ENCODE measurements at regions not wholly inside any gene's neighbourhood (a gene's known extent, or its start where the extent isn't known, plus 50 kb on each side); places are given as distances from the start of the nearest gene placed in this dataset.
"Not testable (repeated sequence)": the region's sequence is repeated elsewhere in the genome, so short reads cannot be mapped to it uniquely, and the experiment has no call there.

DNA sequence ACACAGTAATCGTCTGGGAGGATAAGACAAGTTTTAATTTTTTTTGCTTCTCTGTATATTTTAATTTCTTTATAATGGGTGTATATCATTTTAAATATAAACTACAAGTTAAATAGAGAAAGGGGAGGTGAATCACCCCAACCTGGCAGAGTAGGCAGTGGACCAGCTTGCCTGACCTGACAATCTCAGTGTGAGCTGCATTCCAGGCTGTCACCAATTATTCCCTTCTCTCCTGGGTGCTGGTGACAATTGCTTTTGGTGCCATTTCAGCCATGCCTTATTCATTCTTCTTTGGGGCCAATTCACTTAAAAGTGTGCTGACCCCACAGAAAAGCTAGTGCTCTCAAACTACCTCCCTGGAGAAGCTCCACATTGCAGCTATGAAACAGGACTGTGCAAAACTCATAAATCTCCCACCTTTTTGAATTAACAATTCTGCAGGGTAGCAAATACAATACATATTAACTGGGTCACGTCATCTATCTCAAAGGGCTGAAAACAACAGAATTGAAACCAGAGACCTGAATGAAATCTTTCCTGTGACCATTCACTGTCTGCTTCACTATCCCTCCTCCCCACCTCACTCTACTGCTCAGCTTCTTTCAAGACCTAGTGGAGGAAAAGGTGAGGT is 359.0 kb downstream of the HS3ST1 start:
- Histone ChIP-seq H3K27ac (no peak overlapping the region), H3K9me3 (no peaks in the 10 kb centered on the region), H3K4me3 (no peak overlapping the region), H3K27me3 (no peaks in the 10 kb centered on the region), H3K36me3 (no peaks in the 10 kb centered on the region), H3K4me1 (no peaks in the 10 kb centered on the region)
- intact Hi-C loops (cut with DNase I), result no loop called here
- no peak for DNase-seq (ENCODE audit: extremely low spot score in 2 of 2)
- TF ChIP-seq, protein P1, sequence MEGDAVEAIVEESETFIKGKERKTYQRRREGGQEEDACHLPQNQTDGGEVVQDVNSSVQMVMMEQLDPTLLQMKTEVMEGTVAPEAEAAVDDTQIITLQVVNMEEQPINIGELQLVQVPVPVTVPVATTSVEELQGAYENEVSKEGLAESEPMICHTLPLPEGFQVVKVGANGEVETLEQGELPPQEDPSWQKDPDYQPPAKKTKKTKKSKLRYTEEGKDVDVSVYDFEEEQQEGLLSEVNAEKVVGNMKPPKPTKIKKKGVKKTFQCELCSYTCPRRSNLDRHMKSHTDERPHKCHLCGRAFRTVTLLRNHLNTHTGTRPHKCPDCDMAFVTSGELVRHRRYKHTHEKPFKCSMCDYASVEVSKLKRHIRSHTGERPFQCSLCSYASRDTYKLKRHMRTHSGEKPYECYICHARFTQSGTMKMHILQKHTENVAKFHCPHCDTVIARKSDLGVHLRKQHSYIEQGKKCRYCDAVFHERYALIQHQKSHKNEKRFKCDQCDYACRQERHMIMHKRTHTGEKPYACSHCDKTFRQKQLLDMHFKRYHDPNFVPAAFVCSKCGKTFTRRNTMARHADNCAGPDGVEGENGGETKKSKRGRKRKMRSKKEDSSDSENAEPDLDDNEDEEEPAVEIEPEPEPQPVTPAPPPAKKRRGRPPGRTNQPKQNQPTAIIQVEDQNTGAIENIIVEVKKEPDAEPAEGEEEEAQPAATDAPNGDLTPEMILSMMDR (IDR thresholded peaks at IDR 0.05), result no peak
- TF ChIP-seq POLR2AphosphoS5 (IDR thresholded peaks at IDR 0.05; ENCODE audit: insufficient read depth in 1 of 2, low read depth in 1 of 2), result no peak
- TF ChIP-seq POLR2A (IDR thresholded peaks at IDR 0.05), result no peak

DNA sequence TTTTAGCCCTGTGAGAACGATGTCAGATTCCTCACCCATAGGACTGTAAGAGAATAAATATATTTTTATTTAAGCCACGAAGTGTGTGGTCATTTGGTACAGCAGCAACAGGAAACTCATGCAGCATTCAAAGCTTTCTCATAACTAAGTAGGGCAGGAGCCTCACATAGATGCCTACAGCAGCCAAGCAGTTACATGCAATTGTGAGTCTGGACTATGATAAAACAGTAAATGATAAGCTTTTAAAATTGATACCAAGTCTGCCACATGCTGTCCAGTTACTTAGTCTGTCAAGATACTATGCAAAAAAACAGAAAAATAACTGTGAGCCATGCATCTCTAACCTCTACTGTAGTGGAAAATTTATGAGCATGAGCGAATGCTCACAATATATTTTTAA is 359.6 kb downstream of the HS3ST1 start:
- H3K4me1 ChIP-seq, result no peaks in the 10 kb centered on the region
- intact Hi-C loops (cut with DNase I), result no loop called here
- TF ChIP-seq POLR2AphosphoS5 (IDR thresholded peaks at IDR 0.05; ENCODE audit: insufficient read depth in 1 of 2, low read depth in 1 of 2), result no peak
- no peak for TF ChIP-seq POLR2A (IDR thresholded peaks at IDR 0.05)
- no peaks in the 10 kb centered on the region for H3K36me3 ChIP-seq
- no peaks in the 10 kb centered on the region for H3K27me3 ChIP-seq
- no peak for DNase-seq (ENCODE audit: extremely low spot score in 2 of 2)
- no peaks in the 10 kb centered on the region for H3K9me3 ChIP-seq
- no peak overlapping the region for H3K4me3 ChIP-seq
- no peak overlapping the region for H3K27ac ChIP-seq

DNA sequence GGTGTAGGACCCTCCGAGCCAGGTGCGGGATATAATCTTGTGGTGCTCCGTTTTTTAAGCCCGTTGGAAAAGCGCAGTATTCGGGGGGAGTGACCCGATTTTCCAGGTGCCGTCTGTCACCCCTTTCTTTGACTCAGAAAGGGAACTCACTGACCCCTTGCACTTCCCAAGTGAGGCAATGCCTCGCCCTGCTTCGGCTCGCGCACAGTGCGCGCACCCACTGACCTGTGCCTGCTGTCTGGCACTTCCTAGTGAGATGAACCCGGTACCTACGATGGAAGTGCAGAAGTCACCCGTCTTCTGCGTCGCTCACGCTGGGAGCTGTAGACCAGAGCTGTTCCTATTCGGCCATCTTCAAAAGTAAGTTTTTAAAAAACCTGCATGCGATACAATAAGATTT is 362.1 kb downstream of the HS3ST1 start:
- H3K27me3 ChIP-seq; H3K4me3 ChIP-seq; H3K4me1 ChIP-seq; H3K9me3 ChIP-seq; H3K27ac ChIP-seq; intact Hi-C loops (cut with DNase I); DNase-seq (ENCODE audit: extremely low spot score in 2 of 2); H3K36me3 ChIP-seq: not testable (repeated sequence)

DNA sequence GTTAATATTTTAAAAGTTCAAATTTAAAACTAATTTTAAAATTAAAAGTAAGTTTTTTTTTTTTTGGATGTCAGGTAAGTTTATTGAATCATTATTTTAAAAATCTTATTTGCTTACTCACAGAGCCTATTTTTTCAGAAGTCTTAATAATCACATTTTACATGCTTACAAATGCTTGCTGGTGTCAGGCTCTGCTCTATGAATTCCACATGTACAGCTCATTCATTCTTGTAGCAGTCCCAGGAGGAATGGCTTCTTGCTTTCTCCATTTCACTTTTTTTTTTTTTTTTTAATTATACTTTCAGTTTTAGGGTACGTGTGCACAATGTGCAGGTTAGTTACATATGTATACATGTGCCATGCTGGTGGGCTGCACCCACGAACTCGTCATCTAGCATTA is 368.1 kb downstream of the HS3ST1 start:
- H3K27ac ChIP-seq; DNase-seq (ENCODE audit: extremely low spot score in 2 of 2); H3K36me3 ChIP-seq; H3K4me3 ChIP-seq; H3K9me3 ChIP-seq; H3K27me3 ChIP-seq; intact Hi-C loops (cut with DNase I); H3K4me1 ChIP-seq: not testable (repeated sequence)

DNA sequence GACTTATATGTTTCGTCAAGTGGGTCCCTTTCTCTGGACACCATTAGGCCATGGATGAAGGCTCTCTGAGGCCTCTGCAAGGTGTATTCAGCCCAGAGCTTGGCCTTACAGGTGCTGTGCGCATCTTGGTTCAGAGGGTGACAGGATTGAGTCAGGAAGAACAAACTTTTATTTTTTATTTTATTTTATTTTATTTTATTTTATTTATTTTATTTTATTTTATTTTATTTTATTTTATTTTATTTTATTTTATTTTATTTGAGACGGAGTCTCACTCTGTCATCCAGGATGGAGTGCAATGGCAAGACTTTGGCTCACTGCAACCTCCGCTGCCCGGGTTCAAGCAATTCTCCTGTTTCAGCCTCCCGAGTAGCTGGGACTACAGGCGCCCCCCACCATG is 370.4 kb upstream of the CLNK start:
- H3K4me3 ChIP-seq; H3K36me3 ChIP-seq; H3K27ac ChIP-seq; DNase-seq (ENCODE audit: extremely low spot score in 2 of 2); intact Hi-C loops (cut with DNase I); H3K9me3 ChIP-seq; H3K4me1 ChIP-seq; H3K27me3 ChIP-seq: not testable (repeated sequence)

DNA sequence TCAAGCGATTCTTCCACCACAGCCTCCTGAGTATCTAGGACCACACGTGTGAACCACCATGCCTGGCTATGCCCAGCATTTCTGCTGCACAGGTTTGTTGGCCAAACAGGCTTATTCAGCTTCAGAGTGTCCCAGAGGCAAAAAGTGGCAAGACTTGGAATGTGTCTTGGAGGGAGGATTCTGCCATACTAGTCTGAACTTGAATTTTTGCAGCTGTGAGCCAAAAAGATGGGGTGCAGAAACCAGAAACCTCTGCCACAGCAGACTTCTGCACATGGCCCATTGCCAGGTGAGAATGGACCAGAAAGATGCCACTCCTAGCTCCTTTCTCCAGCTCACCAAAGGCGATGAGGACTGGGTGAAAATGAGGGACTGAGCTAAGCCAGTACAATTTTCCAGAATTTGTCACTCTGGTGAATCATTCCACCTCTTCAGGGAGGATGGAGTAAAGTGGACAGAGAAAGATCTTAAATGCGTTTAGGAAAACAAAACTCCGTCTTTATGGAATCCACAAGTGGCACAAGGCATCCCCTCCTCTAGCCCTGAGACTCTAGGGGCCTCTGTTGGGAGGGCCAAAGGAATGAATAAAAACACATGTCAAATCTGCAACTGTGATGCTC is 369.1 kb upstream of the CLNK start:
- Histone ChIP-seq H3K27ac (no peak overlapping the region), H3K4me3 (no peak overlapping the region), H3K9me3 (no peaks in the 10 kb centered on the region), H3K36me3 (no peaks in the 10 kb centered on the region), H3K4me1 (no peaks in the 10 kb centered on the region), H3K27me3 (no peaks in the 10 kb centered on the region)
- TF ChIP-seq POLR2A (IDR thresholded peaks at IDR 0.05), result no peak
- TF ChIP-seq, protein P1 (IDR thresholded peaks at IDR 0.05), result no peak
- TF ChIP-seq POLR2AphosphoS5 (IDR thresholded peaks at IDR 0.05; ENCODE audit: insufficient read depth in 1 of 2, low read depth in 1 of 2), result no peak
- intact Hi-C loops (cut with DNase I), result no loop called here
- DNase-seq (ENCODE audit: extremely low spot score in 2 of 2), result no peak

DNA sequence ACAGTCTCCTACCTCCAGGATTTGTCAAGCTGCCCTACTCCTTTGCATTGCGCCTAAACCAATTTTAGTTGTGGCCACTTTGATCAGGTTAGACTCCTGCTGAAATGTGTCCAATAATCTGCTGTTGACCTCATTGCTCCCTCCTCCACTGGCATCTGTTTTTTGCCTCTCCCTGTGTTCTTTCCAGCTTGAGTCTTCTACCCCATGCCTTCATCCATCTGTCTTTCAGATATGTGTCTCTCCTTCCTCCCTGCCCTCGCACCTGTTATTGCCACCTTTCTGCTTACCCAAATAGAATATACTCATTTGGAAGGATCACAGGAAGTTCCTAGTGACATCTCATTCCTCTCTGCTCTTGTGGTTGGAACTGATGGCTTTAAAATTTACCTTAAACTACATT is 366.6 kb upstream of the CLNK start:
- DNase-seq (ENCODE audit: extremely low spot score in 2 of 2), result no peak
- no peak overlapping the region for H3K4me3 ChIP-seq
- H3K27me3 ChIP-seq, result no peaks in the 10 kb centered on the region
- no peaks in the 10 kb centered on the region for H3K9me3 ChIP-seq
- no peaks in the 10 kb centered on the region for H3K4me1 ChIP-seq
- no peak for TF ChIP-seq POLR2AphosphoS5 (IDR thresholded peaks at IDR 0.05; ENCODE audit: insufficient read depth in 1 of 2, low read depth in 1 of 2)
- TF ChIP-seq POLR2A (IDR thresholded peaks at IDR 0.05), result no peak
- TF ChIP-seq, protein P1 (IDR thresholded peaks at IDR 0.05), result no peak
- no peaks in the 10 kb centered on the region for H3K36me3 ChIP-seq
- intact Hi-C loops (cut with DNase I), result no loop called here
- no peak overlapping the region for H3K27ac ChIP-seq
